ENCODE measurements at regions not wholly inside any gene's neighbourhood (a gene's known extent, or its start where the extent isn't known, plus 50 kb on each side); places are given as distances from the start of the nearest gene placed in this dataset.

- in situ Hi-C loops (cut with MboI; ENCODE audit: low sequenced_read_pairs), result no loop called here
These were observed 193.2 kb upstream of the MPHOSPH6 start for GRCh38 chr16:82363026-82363816.

- in situ Hi-C loops (cut with MboI; ENCODE audit: low sequenced_read_pairs), result no loop called here
These were observed 191.9 kb upstream of the MPHOSPH6 start for GRCh38 chr16:82361885-82362284.

- in situ Hi-C loops (cut with MboI; ENCODE audit: low sequenced_read_pairs), result no loop called here
These were observed 190.2 kb upstream of the MPHOSPH6 start for GRCh38 chr16:82360024-82360783.

GRCh38 chr16:82358606-82359221 lies 188.7 kb upstream of the MPHOSPH6 start:
- in situ Hi-C loops (cut with MboI; ENCODE audit: low sequenced_read_pairs), result no loop called here

GRCh38 chr16:82358161-82358560 lies 188.1 kb upstream of the MPHOSPH6 start:
- in situ Hi-C loops (cut with MboI; ENCODE audit: low sequenced_read_pairs), result no loop called here

- in situ Hi-C loops (cut with MboI; ENCODE audit: low sequenced_read_pairs), result no loop called here
These were observed 187.2 kb upstream of the MPHOSPH6 start for GRCh38 chr16:82357237-82357636.

GRCh38 chr16:82350560-82350959 lies 180.5 kb upstream of the MPHOSPH6 start:
- in situ Hi-C loops (cut with MboI; ENCODE audit: low sequenced_read_pairs), result no loop called here

- in situ Hi-C loops (cut with MboI; ENCODE audit: low sequenced_read_pairs), result no loop called here
These were observed 175.3 kb upstream of the MPHOSPH6 start for GRCh38 chr16:82345318-82345717.

- in situ Hi-C loops (cut with MboI; ENCODE audit: low sequenced_read_pairs), result no loop called here
These were observed 174.1 kb upstream of the MPHOSPH6 start for GRCh38 chr16:82344157-82344556.

GRCh38 chr16:82341146-82341669 lies 171.2 kb upstream of the MPHOSPH6 start:
- in situ Hi-C loops (cut with MboI; ENCODE audit: low sequenced_read_pairs), result no loop called here

- in situ Hi-C loops (cut with MboI; ENCODE audit: low sequenced_read_pairs), result no loop called here
These were observed 170.5 kb upstream of the MPHOSPH6 start for GRCh38 chr16:82340531-82340930.

- in situ Hi-C loops (cut with MboI; ENCODE audit: low sequenced_read_pairs), result no loop called here
These were observed 167.3 kb upstream of the MPHOSPH6 start for GRCh38 chr16:82337355-82337754.

GRCh38 chr16:82331974-82332750 lies 162.1 kb upstream of the MPHOSPH6 start:
- in situ Hi-C loops (cut with MboI; ENCODE audit: low sequenced_read_pairs), result no loop called here

- in situ Hi-C loops (cut with MboI; ENCODE audit: low sequenced_read_pairs), result no loop called here
These were observed 161.4 kb upstream of the MPHOSPH6 start for GRCh38 chr16:82331397-82331796.

GRCh38 chr16:82329504-82330192 lies 159.6 kb upstream of the MPHOSPH6 start:
- in situ Hi-C loops (cut with MboI; ENCODE audit: low sequenced_read_pairs), result no loop called here

GRCh38 chr16:82328881-82329469 lies 159.0 kb upstream of the MPHOSPH6 start:
- in situ Hi-C loops (cut with MboI; ENCODE audit: low sequenced_read_pairs), result no loop called here

- in situ Hi-C loops (cut with MboI; ENCODE audit: low sequenced_read_pairs), result no loop called here
These were observed 153.1 kb upstream of the MPHOSPH6 start for GRCh38 chr16:82323171-82323570.

- in situ Hi-C loops (cut with MboI; ENCODE audit: low sequenced_read_pairs), result no loop called here
These were observed 152.2 kb upstream of the MPHOSPH6 start for GRCh38 chr16:82322177-82322576.

GRCh38 chr16:82319038-82319437 lies 149.0 kb upstream of the MPHOSPH6 start:
- in situ Hi-C loops (cut with MboI; ENCODE audit: low sequenced_read_pairs), result no loop called here

Data from HL-60/S4 treated with retinoic acid at 250 ng/mL for 4 days and 3 days (cell line).